ENCODE measurements at regions not wholly inside any gene's neighbourhood (a gene's known extent, or its start where the extent isn't known, plus 50 kb on each side); places are given as distances from the start of the nearest gene placed in this dataset.
"Not testable (repeated sequence)": the region's sequence is repeated elsewhere in the genome, so short reads cannot be mapped to it uniquely, and the experiment has no call there.

DNA sequence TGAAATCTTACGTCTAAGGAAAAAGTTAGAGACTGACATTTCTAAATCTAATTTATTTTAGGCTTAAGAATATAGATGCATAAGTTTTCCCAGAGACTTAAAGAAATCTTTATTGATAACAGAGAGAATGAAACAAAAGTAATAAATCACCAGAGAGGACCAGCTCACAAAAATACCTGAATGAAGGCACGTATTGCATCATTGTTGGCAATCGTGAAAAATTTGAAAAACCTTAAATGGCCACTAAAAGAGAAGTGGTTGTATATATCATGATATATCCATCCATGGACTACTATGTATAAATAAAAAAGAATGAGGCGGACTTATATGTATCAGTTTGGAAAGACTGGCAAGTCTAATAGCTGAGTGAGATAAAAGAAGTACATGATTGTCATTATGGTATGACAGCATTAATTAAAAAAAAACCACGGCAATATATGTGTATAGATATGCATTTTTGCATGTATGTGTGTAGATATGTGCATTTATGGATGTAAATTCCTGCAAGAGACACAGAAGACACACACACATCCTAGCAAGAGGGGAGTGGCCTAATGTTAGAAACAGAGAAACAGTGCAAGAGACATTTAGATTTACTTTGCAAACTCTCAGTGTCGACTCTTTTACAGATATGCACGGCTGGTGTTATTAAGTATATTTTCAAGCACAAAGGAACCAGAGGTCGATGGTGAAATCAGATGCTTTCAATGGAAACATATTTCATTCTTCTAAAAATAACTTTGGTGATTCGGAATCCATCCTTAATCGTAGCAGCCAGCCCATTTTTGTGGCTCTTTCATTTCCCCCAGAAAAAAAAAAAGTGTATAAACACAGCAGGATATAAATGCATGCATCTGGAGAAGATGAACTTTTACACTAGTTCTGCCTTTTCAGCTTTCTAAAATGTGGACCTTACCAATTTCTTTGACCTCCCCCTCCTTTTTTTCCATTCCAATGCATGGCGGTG lies 156.1 kb upstream of the SALL4 start:
- no peak for DNase-seq (ENCODE audit: low spot score)

DNA sequence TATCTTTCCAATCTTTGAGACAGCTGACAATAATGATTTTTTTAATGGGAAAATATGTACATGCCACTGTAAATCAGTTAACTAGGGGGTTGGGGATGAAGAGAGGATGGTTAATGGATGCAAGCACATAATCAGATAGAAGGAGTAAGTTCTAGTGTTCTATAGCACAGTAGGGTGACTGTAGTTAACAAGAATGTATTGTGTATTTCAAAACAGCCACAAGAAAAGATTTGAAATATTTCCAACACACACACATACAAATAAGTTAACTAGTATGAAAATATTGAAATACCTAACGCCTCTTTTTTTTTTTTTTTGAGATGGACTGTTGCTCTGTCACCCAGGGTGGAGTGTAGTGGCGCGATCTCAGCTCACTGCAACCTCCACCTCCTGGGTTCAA lies 153.4 kb upstream of the SALL4 start:
- no peak for DNase-seq (ENCODE audit: low spot score)

DNA sequence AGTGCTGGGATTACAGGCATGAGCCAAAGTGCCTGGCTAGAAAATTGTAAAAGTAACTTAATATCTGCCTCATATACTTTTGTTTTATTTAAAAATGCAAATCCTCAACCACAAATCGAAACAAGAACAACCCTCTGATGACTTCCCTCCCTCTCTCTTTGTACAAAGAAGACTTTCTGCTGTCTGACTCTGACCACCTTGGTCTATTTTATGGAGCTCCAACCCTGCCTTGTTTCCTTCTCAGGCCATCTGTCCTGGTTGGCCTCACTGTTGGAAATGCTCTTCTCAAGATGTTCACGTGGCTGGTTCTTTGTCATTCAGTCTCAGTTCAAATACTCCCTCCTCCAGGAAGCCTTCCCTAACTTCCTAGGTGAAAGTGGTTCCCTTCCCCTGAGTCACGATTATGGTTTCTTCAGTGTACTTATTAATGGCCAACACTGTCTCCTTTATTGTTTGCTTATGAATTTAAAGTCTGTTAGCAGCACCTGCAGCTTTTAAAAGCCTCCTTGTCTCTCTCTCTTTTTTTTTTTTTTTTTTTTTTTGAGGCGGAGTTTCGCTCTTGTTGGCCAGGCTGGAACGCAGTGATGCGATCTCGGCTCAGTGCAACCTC lies 151.5 kb upstream of the SALL4 start:
- no peak for DNase-seq (ENCODE audit: low spot score)

DNA sequence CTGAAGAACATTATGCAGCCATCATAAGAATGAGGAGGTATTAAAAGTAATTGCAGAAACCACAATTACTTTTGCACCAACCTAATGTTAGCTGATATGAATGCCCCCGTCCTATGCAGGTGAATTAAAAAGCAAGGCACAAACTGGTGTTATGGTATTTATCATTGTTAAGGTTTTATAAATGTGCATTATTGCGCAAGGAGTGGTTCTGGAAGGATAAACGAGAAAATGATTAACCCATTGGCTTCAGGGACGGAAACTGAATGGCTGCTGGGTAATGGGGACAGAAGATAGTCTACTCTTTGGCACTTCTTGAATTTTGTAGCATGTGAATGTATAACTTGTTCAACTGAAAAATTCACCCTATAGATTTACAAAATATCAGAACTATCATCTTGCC lies 148.6 kb upstream of the SALL4 start:
- no peak for DNase-seq (ENCODE audit: low spot score)

DNA sequence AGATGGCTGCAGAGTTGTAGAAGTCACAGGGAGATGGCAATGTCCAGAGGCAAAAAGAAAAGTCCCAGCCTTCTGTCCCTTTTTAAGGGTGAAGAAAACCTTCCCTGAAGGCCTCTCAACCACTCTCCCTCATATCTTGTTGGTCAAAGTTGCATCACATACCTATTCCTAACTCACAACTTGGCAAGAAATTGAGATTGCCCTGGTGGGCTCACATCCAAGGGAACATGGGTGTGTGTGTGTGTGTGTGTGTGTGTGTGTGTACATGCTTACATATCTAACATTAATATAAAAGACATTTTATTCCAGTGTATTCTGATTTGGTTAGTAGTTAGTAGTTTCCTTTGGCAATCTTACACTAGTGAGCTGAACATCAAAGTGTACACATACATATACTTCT lies 144.3 kb upstream of the SALL4 start:
- DNase-seq (ENCODE audit: low spot score), result no peak

DNA sequence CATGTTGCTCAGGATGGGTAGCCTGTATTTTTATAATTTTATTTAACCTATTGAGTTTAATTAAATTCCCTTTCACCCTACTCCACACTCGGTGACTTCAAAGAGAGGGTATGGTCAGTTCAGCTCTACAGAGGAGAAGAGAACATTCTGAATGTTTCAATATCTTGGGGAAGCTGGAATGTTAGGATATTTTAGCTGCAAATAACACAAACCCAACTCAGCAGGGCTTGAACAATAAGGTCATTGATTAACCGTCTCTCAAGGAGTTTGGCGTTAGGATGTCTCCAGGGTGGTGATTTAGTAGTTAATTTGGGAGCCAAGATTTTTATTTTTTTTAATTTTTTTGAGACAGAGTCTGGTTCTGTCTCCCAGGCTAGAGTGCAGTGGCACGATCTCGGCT lies 143.6 kb upstream of the SALL4 start:
- no peak for DNase-seq (ENCODE audit: low spot score)

DNA sequence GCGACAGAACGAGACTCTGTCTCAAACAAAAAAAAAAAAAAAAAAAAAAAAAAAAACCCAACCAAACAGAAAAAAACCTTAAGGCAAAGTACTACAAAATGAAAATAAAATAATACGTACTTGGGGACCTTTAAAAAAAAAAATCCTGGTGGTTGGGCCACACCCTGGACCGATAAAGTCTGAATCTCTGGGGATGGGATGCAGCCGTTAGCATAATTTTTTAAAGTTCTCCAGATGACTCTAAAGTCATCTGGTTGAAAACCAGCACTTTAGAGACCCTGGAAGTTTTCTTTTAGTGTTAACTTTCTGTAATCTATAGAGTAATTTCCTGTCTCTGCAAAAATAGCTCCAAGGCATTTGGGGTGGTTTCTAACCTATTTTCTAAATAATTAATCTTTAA lies 142.9 kb upstream of the SALL4 start:
- DNase-seq (ENCODE audit: low spot score), result no peak

DNA sequence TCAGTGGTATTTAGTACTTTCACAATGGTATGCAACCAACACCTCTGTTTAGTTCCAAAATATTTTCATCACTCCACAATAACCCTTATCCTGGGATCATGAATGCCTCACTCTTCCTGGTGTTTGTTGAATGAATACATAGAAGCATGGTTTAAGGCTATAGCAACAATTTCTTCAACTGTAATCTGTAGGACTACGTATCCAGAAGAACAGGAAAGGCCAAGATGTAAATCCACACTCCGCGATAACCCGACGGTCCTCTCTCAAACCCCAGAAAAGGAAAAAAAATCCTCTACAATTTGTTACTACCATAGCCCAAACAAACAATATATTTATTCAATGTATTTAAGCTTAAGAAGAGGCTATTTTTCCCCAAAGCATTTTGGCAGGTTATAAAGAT lies 141.4 kb upstream of the SALL4 start:
- DNase-seq (ENCODE audit: low spot score), result no peak

DNA sequence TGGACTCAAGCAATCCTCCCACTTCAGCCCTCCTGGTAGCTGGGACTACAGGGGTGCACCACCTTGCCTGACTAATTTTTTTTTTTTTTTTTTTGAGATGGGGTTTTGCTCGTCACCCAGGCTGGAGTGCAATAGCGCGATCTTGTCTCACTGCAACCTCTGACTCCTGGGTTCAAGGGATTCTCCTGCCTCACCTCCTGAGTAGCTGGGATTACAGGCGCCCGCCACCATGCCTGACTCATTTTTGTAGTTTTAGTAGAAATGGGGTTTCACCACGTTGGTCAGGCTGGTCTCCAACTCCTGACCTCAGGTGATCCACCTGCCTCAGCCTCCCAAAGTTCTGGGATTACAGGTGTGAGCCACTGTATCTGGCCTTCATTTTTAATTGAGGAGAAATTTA lies 141.0 kb upstream of the SALL4 start:
- not testable (repeated sequence) for DNase-seq (ENCODE audit: low spot score)

DNA sequence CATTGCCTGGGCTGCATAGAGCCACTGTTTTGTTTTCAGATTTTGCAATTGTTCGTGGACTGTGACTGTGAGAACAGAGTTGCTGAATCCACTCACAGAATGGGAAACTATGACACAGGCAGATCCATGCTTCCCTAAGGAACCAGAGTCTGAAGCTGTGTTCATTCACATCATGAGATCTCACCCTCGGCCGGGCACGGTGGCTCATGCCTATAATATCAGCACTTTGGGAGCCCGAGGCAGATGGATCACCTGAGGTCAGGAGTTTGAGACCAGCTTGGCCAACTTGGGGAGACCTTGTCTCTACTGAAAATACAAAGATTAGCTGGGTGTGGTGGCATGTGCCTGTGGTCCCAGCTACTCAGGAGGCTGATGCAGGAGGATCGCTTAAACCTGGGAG lies 139.2 kb upstream of the SALL4 start:
- DNase-seq (ENCODE audit: low spot score), result no peak

DNA sequence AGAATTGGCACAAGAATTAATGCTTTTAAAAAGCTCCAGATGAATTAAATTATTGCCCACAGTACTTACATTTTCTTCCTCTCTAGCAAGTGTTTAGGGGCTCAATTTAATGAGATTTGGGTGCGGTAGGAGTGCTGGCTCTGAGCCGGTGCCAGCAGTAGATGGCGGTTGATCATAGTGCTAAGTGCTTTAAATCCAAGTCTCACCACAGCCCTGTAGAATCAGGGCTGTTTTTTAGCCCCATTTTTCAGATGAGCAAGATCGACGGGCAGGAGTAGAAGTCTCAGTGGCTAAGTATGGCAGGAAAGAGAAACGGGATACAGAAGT lies 136.9 kb upstream of the SALL4 start:
- DNase-seq (ENCODE audit: low spot score), result no peak

DNA sequence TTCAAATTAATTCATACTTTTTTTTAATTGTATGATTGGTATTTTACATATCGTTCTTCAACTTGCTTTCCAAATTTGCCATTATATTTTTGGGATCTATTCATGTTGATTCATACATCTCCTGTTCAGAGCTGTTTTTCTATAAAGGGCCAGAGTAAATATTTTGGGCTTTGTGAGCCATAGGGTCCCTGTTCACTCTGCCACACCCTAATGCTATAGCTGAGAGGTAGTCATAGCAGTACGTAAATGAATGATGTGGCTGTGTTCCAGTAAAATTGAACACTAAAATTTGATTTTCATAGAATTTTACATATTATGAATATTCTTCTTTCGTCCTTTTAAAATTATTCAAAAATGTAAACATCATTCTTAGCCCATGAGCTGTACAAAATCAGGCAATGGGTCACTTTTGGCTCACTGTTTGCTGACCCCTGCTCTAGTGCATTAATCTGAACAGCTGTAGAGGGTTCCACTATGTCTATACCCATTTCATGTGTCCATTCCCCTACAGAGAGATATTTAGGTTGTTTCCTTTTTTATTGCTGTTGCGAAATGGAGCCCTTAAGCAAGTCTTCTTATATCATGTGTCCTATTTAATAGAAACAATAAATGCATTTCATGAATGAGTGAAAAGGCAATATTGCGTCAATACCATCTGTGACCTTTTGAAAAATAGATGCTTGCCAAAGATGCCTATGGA lies 136.4 kb upstream of the SALL4 start:
- no peak for DNase-seq (ENCODE audit: low spot score)

DNA sequence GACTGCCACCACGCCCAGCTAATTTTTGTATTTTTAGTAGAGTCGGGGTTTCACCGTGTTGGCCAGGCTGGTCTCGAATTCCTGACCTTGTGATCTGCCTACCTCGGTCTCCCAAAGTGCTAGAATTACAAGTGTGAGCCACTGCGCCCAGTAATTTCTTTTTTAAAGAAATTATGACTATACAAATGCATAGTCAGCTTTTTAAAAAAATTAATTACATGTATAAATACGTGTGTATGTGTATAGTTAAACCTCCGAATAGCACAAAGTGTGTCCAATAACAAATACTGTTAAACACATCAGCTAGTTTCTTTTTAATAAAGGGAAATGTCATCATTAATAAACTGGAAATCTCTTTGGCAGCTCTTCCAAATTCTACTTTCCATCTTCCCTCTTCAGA lies 135.5 kb upstream of the SALL4 start:
- no peak for DNase-seq (ENCODE audit: low spot score)

DNA sequence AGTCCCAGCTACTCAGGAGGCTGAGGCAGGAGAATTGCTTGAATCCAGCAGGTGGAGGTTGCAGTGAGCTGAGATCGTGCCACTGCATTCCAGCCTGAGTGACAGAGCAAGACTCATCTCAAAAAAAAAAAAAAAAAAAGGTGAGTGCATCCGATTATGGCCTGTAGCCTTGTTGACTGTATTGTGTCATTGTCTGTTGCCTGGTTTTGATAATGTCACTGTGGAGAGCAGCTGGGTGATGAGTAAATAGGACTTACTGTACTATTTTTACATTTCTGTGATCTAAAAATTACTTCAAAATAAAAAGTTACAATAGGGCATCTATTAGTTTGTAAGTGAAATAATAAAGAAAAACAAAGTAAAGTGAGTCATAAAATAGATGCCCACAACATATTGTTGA lies 134.1 kb upstream of the SALL4 start:
- DNase-seq (ENCODE audit: low spot score), result no peak

DNA sequence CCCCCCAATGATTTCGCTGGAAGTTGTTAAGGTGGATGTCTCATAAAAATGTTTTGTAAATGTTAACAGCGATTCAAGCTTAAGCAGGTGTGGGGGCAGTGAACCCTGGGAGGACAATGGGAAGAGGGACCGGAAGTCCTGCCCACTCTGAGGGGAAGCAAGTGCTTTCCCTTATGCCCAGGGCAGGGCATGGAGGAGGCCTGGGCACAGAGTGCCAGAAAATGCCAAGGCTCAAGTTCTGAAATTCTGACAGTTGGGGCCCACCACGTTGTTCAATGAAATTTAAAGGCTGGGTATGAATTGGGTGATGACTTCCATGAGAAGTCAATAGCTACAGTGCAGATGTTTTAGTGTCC lies 132.7 kb upstream of the SALL4 start:
- no peak for DNase-seq (ENCODE audit: low spot score)

DNA sequence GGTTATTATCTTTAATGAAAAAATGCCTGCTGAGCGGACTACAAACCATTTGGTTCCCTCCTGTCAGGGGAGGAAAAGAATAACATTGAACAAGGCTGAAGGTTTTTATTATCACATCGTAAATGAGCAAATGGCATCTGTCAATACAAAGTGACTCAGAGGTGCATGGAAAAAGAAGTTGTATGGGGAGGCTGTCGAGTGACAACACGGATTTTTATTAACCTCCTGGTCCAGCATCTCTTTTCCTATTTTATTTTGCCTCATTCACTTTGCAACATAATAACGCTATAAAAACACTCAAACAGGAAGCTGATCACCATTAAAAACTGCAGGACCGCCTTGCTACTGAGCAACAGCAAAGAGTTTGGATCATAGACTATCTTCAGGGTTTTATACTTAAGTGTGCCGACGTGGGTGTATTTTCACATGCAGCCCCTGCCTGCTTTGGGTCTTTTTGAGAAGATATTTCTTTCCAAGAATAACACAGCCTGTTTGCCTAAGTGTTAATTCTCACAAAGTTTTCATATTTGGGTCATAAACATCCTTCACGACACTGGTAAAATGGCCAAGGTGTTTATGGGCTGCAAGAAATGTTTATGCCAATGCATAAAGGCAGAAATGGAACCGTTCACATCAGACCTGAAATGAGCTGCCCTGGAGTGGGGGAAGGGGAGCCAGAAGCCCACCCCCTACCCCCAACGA lies 132.1 kb upstream of the SALL4 start:
- no peak for DNase-seq (ENCODE audit: low spot score)

DNA sequence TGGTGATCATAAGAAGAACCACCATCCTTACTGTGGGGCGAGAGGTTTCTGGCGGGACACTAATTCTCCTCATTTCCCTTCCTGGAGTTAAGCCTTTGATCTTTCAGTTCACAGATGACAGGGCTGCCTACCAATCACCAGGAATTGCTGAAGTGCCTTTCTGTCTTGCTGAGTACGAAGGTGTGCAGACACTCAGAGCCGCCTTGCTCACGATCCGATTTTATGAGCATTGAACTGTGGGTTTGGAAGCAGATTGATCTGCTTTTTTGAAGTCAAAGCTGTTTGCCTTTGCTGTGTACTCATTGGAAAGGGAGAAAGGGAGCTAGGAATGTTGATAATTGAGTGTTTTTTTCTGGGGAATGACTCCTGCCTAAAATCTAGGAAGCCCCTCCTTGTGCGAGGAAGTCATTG lies 129.1 kb upstream of the SALL4 start:
- DNase-seq (ENCODE audit: low spot score), result no peak

DNA sequence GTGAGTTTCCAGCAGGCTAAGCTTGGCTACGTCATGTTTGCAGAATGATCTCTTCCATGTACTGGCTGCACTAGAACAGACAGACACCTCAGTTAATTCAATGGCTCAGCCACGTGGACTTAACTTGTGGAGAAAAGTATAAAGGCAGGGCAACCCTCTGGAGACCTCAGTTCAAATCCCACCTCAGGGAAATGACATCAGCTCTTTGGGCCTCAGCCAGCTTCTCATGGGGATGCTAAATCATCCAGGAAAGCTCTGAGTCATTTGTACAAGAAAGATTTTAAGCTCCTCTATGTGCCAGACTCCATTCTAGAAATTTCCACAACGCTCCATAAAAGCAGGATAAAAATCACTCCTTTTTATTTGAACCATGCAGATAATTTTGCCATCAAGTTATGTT lies 128.5 kb upstream of the SALL4 start:
- DNase-seq (ENCODE audit: low spot score), result no peak

DNA sequence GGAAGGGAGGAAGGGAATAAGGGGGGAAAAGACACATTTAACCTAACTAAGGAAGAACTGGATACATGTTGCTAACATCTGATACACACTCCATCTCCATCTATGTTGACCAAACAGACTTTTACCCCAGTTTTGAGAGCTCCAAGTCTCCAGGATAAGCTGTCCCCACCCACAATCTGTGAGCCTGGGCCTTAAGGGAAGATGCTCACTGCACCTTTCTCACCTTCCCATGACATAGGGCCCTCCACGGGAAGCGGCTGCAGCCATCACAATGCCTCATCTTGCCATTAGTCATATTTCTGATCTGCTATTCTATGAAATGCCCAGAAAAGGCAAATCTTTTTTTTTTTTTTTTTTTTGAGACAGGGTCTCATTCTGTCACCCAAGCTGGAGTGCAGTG lies 126.6 kb upstream of the SALL4 start:
- no peak for DNase-seq (ENCODE audit: low spot score)

DNA sequence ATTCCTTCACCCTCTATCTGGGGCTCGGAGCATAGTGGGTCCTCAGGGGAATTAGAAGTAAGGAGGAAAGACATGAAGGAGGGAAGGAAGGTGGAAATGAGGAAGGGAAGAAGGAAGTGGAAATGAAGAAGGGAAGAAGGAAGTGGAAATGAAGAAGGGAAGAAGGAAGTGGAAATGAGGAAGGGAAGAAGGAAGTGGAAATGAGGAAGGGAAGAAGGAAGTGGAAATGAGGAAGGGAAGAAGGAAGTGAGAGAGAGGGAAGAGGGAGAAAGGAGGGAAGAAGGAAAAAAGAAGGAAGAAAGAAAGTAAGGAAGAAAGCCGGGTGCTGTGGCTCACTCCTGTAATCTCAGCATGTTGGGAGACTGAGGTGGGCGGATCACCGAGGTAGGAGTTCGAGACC lies 125.6 kb upstream of the SALL4 start:
- DNase-seq (ENCODE audit: low spot score), result not testable (repeated sequence)

DNA sequence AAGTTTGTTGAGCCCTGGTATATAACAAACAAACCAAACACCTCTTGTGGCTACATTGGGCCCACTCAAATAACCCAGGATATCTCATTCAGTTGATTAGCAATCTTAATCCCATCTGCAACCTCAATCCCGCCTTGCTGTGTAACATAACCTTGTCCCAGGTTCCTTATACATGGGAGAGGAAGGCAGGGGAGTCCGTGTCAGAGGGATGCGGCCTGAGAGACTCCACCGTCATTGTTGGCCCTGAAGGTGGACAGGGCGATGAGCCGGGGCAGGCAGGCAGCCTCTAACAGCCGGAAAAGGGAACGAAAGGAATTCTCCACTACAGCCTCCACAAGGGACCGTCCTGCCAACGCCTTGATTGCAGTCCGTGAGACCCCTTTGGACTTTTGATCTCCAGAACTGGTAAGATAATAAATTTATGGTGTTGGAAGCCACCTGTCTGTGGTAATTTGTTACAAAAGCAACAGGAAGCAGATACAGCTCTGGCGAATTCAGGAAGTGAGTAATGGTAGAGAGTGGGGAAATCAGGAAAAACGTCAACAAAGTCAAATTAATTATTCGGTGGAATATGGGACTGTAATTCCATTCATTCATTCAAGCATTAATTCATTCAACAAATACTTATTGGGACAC lies 124.5 kb upstream of the SALL4 start:
- no peak for DNase-seq (ENCODE audit: low spot score)

DNA sequence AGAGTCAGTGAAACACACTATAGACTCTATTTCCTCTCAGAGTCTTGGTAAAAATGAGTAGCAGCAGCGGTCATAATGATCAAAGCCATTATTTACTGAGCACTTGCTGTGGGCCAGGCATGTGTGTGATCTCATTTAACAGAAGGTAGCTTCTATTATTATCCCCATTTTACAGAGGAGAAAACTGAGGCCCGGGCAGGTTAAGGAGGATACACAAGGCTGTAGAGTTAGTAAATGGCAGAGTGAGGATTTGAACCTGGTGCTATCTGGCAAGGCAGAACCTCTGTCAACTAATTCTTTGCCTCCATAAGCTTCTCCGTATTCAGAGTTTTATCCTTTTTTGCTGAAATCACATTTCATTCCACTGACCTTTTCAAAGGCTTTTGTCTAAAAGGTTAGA lies 122.2 kb upstream of the SALL4 start:
- no peak for DNase-seq (ENCODE audit: low spot score)
